Esophagus squamous epithelium (tissue), 4 donors: ENCODE measurements at regions not wholly inside any gene's neighbourhood (a gene's known extent, or its start where the extent isn't known, plus 50 kb on each side); places are given as distances from the start of the nearest gene placed in this dataset.

Source experiments
- POLR2A ChIP-seq, 4 donors: fragments of 450-650 bp; IDR thresholded peaks; one replicate each; pipeline ENCODE4 v1.6.1; 2017; ENCODE audit warnings: antibody characterized with exemption in 4 of 4, mild to moderate bottlenecking in 4 of 4, moderate library complexity in 3 of 4
- TF ChIP-seq, protein P1 (sequence below), 6 experiments: fragments of 450-650 bp in 4 of 6; fragments of 200-600 bp in 2 of 6; sonication (generic) in 2 of 6; IDR thresholded peaks; one replicate each; pipeline ENCODE4 v1.5.1; 2016 to 2019; ENCODE audit warnings: antibody characterized with exemption in 6 of 6, mild to moderate bottlenecking in 4 of 6, moderate library complexity in 4 of 6

DNA sequence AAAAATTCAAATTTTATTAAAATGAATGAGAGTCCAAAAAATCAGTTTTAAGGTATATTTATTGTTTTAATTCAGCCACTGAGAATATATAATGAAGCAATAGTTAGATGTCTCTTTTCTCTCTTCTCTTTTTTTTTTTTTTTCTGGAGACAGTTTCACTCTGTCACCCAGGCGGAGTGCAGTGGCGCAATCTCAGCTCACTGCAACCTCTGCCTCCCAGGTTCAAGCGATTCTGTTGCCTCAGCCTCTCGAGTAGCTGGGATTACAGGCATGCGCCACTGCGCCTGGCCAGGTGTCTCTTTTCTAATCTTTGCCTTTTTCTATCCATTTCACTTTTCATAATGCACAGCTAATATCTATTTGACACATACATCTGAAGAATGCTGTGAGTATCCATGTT is 307.1 kb upstream of the RGS6 start:
- TF ChIP-seq, protein P1, sequence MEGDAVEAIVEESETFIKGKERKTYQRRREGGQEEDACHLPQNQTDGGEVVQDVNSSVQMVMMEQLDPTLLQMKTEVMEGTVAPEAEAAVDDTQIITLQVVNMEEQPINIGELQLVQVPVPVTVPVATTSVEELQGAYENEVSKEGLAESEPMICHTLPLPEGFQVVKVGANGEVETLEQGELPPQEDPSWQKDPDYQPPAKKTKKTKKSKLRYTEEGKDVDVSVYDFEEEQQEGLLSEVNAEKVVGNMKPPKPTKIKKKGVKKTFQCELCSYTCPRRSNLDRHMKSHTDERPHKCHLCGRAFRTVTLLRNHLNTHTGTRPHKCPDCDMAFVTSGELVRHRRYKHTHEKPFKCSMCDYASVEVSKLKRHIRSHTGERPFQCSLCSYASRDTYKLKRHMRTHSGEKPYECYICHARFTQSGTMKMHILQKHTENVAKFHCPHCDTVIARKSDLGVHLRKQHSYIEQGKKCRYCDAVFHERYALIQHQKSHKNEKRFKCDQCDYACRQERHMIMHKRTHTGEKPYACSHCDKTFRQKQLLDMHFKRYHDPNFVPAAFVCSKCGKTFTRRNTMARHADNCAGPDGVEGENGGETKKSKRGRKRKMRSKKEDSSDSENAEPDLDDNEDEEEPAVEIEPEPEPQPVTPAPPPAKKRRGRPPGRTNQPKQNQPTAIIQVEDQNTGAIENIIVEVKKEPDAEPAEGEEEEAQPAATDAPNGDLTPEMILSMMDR (IDR thresholded peaks at IDR 0.05): no peak
- TF ChIP-seq POLR2A (IDR thresholded peaks at IDR 0.05): no peak
